Stimulated activated CD4-positive, alpha-beta T cell treated with anti-CD3 and anti-CD28 coated beads, Interleukin-2, amount 100 ng/mL, for 24 hours (primary cell): ENCODE measurements at regions not wholly inside any gene's neighbourhood (a gene's known extent, or its start where the extent isn't known, plus 50 kb on each side); places are given as distances from the start of the nearest gene placed in this dataset.

Experiments
- DNase-seq, 2 donors: peaks; one replicate each; pipeline ENCODE4 v3.0.0-alpha.2; 2020

DNA sequence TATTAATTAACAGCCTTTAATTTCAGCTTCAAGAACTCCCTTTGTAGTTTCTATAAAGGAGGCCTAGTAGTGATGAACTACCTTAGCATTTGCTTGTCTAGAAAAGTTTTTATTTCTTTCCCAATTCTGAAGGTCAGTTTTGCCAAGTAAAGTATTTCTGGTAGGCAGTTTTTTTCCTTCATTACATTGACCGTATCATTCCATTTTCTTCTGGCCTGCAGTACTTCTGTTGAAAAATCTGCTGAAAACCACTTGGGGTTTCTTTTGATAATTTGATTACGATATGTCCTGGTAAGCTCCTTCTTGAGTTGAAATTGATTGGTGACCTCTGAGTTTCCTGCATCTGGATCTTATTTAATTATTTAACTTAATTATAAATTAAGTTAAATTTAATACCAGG is 691.8 kb downstream of the TSN start:
- no peak for DNase-seq

DNA sequence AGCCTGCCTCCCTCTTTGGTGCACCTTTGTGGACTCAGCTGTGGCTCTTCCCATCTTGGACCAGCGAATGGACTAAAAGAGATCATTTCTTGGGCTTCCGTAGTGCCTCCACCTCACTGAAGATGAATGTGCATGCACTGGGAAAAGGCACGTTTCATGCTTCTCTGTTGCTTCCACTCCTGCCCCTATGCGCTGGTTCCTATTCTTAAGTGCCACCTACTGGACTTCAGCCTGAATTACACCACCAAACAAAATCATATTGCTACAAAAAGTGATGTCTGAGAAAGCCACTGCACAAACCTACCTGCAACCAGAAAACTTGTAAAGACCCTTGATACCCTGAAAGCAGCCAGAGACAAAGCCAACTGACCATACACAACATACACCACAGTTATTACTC is 695.6 kb downstream of the TSN start:
- no peak for DNase-seq

DNA sequence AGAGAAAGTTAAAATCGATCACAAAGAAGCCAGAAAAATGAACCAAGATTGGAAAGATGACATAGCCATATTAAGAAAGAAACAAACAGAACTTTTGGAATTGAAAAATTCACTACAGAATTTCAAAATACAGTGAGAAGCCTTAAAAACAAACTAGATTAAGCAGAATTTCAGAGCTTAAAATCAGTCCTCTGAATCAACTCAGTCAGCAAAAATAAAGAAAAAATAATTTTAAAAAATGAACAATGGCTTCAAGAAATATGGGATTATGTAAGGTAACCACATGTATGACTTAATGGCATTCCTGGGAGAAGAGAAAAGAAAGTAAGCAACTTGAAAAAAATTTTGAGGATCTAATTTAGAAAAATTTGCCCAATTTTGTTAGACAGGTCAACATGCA is 696.2 kb downstream of the TSN start:
- no peak for DNase-seq

DNA sequence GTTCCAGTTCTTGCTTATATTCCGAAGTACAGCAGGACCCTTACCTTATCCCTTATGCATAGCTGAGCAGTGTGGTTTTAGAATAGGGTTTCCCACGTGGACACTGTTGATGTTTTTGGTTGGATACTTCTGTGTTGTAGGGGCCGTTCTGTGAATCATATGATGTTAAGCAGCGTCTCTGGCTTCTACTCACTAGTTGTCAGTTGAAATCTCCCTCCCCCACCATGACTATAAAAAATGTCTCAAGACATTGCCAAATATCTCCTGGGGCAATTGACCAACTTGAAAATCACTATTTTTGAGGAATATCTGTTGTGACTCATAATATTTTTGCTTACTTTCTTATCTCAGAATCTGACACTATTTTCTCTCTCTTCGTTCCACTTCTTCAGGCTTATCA is 713.7 kb downstream of the TSN start:
- DNase-seq: no peak

DNA sequence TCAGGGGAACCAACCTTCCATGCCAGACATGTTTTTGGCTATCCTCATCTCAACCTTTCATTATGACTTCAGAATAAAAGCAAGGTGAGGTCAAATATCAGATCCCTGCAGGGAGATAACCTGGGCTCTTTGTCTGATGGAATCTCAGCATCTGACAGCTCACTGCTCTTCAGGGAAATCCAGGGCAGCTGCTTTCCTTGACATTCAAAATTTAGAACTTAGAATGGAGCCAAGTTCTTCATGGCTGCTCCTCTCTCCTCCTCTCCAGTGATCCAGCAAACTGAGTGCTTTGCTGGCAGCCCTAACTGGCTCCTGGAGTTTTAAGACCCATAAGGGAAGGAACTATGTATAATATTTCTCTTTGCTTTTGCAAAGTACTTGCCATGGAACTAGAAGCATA is 716.3 kb downstream of the TSN start:
- no peak for DNase-seq

DNA sequence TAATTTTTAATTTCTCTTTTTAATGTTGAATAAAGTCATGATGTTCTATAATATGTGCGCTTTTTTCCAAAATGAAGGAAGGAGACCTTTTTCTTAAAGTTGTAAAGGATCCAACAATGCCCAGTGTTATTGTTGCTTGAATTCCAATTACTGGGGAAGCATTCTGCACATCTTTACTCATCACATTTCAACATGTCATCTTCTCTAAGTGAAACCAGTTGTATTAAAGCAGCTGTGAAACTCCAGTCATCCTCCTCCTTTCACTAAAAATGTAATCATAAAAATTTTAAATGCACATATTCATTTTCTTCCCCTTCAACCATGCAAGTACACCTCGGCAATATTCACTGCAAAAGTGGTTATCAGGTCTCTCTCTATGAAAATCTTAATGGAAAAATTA is 722.7 kb downstream of the TSN start:
- DNase-seq: no peak

DNA sequence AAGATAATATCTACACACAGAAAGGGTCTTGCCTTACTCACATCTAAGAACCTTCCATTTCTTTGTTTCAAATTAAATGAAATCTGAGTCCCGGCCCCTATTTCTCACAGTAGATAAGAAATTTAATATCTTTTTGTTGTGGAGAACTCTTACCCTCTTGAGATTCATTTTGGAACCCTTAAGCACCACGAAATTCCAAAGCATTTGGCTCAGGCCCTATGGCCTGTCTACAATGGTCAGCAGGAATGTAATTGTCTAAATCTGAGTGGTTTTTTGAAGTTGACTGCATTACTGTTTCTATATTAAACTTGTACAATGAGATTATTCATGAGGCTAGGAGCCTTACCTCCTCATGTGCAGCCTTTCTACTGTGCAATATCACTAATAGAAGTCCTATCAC is 723.3 kb downstream of the TSN start:
- no peak for DNase-seq

DNA sequence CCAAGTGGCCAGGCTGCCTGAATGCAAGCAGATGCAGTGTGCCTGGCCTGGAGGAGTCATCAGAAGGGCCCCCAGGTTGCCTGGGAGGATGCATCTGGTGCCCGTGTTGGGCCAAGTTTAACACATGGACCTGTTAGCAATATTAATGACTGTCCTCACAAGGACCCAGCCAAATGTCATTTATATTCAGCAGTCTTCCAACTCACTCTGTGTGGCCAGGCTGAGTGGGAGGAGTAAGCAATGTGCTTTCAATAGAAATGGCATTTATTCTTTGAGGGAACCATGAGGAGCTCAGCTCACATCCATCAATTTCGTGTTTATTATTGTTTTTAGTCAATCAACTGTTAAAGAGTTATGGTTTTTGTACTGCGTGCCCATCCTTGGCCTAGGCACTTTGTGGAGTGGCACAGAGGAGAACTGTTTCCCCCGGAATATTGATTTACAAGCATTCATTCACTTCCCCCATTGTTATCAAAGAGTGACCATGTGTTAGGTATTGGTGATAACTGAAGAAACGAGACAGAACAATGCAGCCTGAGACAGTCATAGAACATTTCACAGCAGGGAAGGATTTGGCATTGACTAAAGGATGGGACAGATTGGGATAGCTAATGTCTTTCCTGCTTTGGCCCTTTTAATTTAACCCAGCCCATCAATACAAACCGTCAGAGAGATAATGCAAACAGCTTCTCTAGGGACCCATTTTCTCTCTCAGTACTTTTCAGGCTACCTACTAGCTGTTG is 725.2 kb downstream of the TSN start:
- no peak for DNase-seq

DNA sequence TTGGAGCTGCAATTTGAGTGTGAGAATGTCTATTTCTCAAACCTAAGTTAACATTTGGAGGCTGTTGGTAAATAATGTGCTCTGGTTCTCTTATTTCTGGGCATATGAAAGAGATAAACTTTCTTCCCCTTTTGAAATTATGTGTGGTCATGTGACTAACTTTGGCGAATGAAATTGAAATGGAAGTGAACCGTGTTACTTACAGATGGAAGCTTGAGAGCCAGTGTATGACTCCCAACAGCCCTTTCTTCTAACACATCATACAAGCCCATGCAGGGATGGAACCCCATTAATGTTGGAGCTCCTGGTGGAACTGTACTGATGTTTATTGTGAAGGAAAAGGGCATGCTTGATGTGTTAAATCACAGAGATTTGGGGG is 725.8 kb downstream of the TSN start:
- DNase-seq: no peak

DNA sequence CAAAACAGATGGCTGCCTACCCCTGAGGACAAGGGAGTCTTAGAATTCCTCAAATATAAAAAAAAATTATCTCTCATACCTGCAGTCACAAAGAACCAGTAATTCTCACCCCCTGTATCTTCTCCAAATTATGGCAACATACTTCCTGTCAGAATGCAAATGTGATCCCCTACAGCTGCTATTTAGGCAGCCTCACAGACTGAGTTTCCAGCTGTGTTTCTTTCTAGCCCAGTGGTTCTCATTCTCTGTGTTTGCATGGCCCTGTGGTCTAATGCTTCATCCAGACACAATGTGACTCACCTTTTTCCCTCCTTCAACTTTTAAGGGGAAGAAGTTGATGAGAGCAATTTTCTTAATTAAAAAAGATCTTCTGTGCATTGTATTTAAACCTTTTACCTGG is 726.3 kb downstream of the TSN start:
- no peak for DNase-seq

DNA sequence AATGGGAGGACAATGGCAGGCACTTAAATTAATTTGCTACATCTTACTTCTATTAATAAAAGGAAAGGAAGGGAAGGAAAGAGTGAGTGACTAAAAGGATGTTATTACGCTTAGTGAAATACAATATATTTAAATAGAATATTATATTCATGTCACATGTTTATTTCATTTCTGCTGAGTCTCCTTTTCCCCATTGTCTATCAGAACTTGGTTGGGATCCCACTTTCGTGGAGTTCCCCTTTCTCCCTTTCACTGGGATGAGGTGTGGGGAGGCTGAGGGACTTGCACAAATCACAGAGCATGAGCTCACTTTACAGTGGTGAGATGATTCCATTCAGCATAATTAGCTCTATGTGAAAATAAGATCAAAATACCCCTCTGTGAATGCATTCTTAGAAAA is 730.6 kb downstream of the TSN start:
- no peak for DNase-seq

DNA sequence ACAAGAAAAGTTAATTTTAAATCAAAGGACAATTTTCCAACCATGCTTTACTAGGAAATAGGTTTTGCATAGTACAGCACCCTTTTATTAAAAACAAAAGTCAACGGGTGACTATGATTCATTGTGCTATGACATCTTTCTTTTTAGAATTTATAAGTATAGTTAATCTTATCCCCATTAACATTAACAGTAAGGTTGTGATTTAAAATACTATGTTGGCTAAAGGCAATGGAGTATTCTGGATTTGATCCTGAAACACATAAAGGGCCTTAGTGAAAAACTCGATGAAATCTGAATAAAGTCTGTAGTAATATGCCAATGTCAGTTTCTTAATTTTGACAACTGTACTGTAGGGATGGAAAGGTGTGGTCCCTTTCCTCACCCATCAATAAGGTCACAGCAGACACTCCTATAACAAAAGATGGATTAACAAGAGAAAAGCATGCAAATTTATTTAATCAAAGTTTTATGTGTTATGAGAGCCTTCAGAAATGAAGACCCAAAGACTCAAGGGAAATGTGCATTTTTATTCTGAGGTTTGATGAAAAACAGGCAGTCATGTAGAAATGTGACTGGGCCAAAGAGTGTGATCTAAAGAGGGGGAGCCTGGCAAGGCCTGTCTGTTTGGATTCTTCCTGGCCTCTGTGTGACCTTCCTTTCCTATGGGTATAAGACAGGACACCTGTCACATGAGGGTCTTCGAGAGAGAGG is 731.4 kb downstream of the TSN start:
- no peak for DNase-seq

DNA sequence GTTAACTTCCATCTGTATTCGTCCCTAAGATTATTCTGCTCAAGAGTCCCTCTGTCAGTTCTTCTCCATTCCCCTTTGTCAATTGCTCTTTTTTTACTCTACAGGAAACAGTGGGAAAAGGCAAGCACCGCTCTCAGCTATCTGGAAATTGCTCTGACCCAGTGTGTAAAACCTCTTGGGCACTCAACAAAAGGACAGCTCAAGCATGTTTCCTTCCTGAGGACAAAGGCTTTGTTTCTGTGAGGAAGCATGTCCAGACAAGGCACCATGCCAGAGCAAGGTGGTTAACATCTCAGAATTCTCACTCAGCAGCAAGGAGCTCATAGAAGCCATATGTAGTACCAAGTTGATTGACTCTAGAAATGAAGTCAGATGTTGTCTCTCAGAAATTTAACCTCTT is 735.6 kb downstream of the TSN start:
- no peak for DNase-seq

DNA sequence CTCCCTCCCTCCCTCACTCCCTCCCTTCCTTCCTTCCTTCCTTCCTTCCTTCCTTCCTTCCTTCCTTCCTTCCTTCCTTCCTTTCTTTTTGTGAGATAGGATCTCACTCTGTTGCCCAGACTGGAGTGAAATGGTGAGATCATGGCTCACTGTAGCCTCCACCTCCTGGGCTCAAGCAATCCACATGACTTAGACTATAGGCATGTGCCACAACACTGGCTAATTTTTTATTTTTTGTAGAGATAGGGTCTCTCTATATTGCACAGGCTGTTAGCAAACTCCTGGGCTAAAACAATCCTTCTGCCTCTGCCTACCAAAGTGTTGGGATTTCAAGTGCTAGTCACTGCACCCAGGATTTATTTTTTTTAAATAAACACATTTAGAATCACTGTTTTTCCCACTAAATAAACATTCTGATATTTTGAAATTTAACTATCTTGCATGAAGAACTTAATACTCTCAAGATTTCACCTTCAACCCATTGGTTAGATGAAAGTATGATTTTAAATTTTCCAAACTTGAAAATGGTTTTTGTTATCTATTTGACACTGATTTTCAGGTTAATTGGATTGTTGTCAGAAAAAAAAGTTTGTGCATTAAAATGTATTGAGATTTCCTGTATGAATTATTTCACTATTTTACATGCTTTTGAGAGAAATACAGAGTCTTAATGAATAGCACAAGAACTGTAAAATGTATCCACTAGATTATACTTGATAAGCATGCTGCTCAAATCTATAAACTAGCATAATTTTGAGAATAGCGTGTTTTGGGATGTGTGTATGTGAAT is 745.1 kb downstream of the TSN start:
- no peak for DNase-seq

DNA sequence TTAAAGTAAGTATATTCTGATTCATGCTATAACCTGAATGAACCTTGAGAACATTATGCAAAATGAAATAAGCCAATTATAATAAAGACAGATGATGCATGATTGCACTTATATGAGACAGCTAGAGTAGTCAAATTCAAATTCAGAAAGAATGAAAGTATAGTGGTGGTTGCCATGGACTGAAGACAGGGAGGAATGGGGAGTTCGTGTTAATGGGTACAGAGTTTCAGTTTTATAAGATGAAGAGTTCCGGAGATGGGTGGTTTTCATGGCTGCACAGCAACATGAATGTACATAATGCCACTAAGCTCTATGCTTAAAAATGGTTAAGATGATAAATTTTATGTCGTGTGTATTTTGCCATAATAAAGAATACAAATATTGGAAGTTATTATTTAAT is 751.2 kb downstream of the TSN start:
- no peak for DNase-seq

DNA sequence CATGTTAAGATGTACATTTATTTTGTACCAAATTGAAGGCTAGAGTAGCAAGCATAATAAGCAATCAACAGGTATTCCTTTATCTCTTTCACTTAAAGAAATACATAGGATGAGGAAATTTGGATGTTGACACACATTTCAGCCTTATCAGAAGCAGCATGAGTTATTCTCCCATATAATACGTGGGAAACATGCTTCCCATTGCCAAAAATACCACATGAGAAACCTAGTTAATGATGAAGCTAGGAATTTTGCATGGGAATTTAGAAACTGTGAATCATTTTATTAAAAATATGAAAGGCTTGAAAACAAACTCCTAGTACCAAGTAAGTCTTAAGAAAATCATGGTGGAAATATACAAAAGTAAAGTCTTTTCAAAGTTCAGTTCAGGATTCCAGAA is 751.8 kb downstream of the TSN start:
- no peak for DNase-seq

DNA sequence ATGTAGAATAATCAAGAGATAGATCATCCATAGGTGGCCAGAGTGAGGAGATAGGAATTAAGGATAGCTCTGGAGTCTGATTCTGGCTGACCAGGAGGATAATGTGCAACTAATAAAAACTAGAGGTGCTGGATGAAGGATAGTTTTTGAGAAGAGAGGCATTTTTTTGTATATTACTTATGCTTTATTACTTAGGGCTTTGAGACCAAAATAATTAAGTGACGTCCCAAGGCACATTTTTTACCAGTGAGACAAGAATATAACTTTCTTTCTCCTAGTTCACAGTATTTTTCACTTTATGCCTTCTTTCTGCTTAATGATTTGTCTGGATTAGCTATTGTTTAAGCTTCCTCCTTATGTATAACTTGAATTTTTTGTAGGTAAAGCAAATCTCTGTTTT is 756.6 kb downstream of the TSN start:
- DNase-seq: no peak

DNA sequence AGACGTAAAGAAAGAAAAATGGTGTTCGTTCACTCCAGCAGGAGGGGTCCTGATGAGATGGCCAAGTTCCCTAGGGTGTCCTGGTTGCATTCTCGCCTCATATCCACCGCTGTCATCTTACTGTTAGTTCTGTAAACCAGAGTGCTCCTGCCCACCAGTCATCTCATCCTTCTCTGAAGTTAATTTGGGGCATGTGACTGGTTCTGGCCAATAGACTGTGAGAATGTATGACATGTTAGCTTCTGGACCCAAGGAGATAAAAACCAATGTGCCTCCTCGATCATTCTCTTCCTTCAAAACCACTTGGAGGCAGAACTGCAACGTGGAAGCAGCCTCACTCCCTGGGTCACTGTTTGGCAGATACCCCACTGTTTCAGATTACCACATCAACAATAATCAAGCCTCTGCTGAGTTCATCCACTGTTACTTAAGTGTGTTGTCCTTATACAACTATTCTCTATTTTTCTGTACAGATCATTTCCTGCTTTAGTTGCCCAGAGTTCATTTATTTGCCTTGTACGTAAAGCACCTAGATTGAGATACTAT is 759.1 kb downstream of the TSN start:
- DNase-seq: no peak

DNA sequence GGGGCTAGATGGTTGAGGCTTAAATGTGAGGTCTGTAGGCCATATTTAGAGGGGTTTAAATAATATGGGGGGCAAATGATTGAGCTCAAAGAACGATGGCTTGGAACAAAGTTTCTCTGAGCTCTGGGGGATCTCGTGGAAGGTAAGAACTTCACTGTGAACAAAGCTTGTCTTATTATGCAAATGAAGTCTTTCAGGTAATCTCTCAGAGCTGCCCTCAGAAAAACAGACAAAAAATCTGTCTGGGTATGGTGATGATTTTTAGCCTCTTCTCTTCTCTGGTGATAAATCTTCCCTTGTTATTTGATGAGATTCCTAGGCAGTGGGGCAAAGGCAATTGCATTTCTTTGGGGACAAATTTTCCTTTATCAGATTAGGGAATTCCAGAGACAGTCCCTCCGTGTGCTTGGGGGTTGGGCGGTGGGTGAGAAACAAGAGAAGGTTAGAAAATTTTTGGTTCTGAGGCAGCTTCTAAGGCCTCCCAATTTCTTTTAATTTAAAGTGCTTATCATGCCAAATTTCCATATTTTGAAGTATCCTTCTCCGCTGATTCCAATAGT is 760.4 kb downstream of the TSN start:
- DNase-seq: no peak

DNA sequence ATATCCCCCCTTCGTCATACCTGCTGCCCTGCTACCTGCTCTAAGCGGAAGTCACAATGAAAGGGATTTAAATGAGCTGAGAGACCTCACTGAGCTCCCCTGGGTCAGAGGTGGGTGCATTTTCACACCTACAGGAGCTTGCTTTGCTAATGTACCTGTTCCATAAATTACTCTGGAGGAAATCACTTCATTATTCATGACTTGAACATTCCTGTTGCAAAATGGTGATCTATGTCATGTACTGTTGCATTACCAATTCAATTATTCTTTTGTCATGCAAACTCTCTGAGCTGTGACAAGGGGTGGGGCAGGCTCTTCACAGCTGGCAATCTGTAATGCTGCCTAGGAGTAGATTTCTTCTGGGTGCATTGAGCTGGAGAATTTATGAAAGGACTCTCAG is 761.3 kb downstream of the TSN start:
- no peak for DNase-seq

DNA sequence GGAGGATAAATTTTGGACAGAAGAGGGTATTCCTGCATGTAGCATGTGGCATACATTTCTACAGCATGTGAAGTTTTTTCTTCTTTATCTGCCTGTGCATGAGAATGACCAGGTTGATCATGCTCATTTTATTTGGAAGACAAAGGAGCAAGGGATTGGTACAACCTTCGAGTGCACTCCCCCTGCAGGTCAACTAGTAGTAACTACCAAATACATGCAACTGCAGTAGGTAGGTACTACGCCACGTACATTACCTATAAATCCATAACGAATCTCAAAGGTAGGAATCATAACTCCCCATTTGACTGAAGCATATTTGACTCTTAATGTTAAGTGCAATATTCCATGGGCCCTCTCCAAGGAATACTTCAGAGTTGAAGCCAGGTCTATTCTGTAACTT is 763.9 kb downstream of the TSN start:
- no peak for DNase-seq

DNA sequence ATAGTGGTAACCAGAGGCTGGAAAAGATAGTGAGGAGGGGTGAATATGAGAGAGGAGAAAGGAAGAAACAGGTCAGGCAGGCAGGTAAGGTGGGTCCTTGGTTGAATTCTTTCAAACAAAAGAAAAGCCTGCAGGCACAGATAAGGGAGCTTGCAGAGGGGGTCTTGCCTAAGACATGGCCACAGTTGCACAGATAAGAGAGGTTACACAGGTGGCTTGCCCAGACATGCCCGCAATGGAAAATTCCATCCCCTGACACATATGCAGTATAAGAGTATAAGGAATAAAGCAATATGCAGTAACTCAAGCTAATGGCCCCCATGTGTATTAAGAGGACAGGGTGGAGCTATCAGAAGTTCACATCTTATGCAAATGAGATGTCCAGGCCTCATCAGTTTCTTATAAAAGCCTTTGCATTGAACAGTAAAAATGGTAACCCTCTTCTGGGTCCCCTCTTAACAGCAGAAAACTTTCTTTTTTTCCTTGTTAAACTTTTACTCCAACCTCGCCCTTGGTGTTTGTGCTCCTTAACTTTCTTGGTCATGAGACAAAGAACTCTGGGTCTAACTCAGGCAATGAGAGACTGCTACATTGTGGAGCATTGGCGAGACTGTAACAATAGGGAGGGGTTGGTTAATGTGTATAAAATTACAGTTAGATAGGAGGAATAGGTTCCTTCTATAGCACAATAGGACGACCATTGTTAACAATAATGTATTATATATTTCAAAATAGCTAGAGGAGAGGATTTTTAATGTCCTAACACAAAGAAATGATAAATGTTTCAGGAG is 764.6 kb downstream of the TSN start:
- DNase-seq: no peak

DNA sequence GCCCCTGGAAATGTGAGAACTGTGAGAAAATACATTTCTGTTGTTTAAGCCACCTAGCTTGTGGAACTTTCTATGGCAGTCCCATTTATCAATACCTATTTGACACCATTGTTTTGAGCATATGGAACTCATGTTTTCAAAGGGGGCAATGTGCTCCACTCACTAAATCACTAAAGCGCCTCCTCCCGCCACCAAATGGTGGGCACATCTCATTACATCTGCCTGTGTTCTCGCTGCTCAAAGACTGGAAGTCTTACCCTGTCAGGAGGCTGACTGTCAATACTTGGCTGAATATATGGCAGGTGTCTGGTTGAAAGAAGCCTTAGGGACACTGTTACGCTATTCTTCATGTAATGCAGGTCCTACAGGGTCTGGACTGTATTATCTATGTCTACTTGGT is 767.7 kb downstream of the TSN start:
- DNase-seq: no peak
